ENCODE measurements at regions not wholly inside any gene's neighbourhood (a gene's known extent, or its start where the extent isn't known, plus 50 kb on each side); places are given as distances from the start of the nearest gene placed in this dataset.

- TF ChIP-seq, protein P1, sequence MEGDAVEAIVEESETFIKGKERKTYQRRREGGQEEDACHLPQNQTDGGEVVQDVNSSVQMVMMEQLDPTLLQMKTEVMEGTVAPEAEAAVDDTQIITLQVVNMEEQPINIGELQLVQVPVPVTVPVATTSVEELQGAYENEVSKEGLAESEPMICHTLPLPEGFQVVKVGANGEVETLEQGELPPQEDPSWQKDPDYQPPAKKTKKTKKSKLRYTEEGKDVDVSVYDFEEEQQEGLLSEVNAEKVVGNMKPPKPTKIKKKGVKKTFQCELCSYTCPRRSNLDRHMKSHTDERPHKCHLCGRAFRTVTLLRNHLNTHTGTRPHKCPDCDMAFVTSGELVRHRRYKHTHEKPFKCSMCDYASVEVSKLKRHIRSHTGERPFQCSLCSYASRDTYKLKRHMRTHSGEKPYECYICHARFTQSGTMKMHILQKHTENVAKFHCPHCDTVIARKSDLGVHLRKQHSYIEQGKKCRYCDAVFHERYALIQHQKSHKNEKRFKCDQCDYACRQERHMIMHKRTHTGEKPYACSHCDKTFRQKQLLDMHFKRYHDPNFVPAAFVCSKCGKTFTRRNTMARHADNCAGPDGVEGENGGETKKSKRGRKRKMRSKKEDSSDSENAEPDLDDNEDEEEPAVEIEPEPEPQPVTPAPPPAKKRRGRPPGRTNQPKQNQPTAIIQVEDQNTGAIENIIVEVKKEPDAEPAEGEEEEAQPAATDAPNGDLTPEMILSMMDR (IDR thresholded peaks at IDR 0.05): no peak
- TF ChIP-seq POLR2A (IDR thresholded peaks at IDR 0.05): no peak
These were observed 490.8 kb downstream of the IGSF11 start for GRCh38 chr3:118543832-118544231.

Data from thyroid gland (tissue), 4 donors.